ENCODE measurements at regions not wholly inside any gene's neighbourhood (a gene's known extent, or its start where the extent isn't known, plus 50 kb on each side); places are given as distances from the start of the nearest gene placed in this dataset.

- Histone ChIP-seq H3K27ac (ENCODE audit: low read length) (no peak overlapping the region), H3K9me3 (ENCODE audit: insufficient read depth, low read depth, low read length) (no peaks in the 10 kb centered on the region), H3K36me3 (ENCODE audit: insufficient read depth, low read depth, low read length) (no peaks in the 10 kb centered on the region), H3K4me3 (ENCODE audit: low read length) (no peak overlapping the region), H3K27me3 (ENCODE audit: insufficient read depth, low read length) (peaks cover 74% of the 10 kb centered on the region), H3K4me1 (ENCODE audit: insufficient read depth, low read length) (no peaks in the 10 kb centered on the region), H3K9ac (ENCODE audit: low read depth, low read length) (no peak overlapping the region)
Measured at GRCh38 chr22:22811016-22812009, 76.3 kb upstream of the IGLL5 start.

GRCh38 chr22:22812031-22812905 is 75.3 kb upstream of the IGLL5 start:
- Histone ChIP-seq H3K27ac (ENCODE audit: low read length) (no peak overlapping the region), H3K9ac (ENCODE audit: low read depth, low read length) (no peak overlapping the region), H3K9me3 (ENCODE audit: insufficient read depth, low read depth, low read length) (no peaks in the 10 kb centered on the region), H3K4me1 (ENCODE audit: insufficient read depth, low read length) (no peaks in the 10 kb centered on the region), H3K36me3 (ENCODE audit: insufficient read depth, low read depth, low read length) (no peaks in the 10 kb centered on the region), H3K4me3 (ENCODE audit: low read length) (no peak overlapping the region), H3K27me3 (ENCODE audit: insufficient read depth, low read length) (peaks cover 74% of the 10 kb centered on the region)

DNA sequence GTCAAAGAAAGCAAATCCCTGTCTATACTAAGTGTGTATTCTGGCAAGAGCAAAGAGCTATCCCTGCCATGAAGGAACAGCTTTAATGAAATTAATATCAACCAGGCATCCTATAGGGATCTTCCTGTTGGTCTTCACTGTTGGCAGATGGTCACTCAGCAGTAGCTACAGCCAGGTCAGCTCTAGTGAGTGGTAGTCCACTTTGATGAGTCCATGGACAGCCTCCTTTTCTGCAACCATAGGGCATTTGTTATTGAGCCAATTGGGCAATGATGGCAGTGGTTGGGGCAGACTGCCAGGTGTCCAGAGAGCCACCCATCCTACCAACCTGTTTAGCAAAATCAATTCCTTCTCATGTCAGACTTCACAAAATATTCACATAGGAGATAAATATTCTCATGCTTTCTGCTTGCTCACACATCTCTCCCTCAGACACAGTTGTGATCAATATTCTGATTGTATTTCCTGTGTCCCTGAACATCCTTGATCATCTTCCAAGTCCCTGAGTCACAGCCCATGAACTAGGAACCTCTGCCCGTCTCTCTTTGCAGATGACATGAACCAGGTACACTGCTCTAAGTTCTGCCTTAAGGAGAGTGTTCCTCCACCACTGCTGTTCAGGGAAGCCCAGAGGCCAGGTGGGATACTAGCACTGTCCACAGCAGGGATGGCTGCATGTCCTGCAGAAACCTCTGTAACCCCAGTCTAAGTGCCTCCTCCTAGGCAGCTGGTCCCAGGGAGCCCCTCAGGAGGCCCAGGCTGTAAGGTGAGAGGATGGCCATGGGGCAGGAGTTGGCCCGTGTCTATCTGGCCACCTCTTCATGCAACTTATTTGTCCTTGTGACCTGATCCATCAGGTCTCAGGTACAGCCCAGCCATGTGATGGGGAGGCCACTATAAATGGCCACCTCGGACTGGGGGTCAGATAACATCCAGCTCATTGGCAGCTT is 74.2 kb upstream of the IGLL5 start:
- H3K4me3 ChIP-seq (ENCODE audit: low read length), result no peak overlapping the region
- H3K36me3 ChIP-seq (ENCODE audit: insufficient read depth, low read depth, low read length), result no peaks in the 10 kb centered on the region
- no peaks in the 10 kb centered on the region for H3K4me1 ChIP-seq (ENCODE audit: insufficient read depth, low read length)
- H3K27me3 ChIP-seq (ENCODE audit: insufficient read depth, low read length), result peaks cover 78% of the 10 kb centered on the region
- H3K9ac ChIP-seq (ENCODE audit: low read depth, low read length), result no peak overlapping the region
- H3K27ac ChIP-seq (ENCODE audit: low read length), result no peak overlapping the region
- no peaks in the 10 kb centered on the region for H3K9me3 ChIP-seq (ENCODE audit: insufficient read depth, low read depth, low read length)

GRCh38 chr22:22814666-22815396 is 72.8 kb upstream of the IGLL5 start:
- Histone ChIP-seq H3K4me1 (ENCODE audit: insufficient read depth, low read length) (no peaks in the 10 kb centered on the region), H3K36me3 (ENCODE audit: insufficient read depth, low read depth, low read length) (no peaks in the 10 kb centered on the region), H3K27me3 (ENCODE audit: insufficient read depth, low read length) (peaks cover 76% of the 10 kb centered on the region), H3K9ac (ENCODE audit: low read depth, low read length) (no peak overlapping the region), H3K4me3 (ENCODE audit: low read length) (no peak overlapping the region), H3K27ac (ENCODE audit: low read length) (no peak overlapping the region), H3K9me3 (ENCODE audit: insufficient read depth, low read depth, low read length) (no peaks in the 10 kb centered on the region)

GRCh38 chr22:22815397-22816170 is 72.0 kb upstream of the IGLL5 start:
- H3K36me3 ChIP-seq (ENCODE audit: insufficient read depth, low read depth, low read length), result no peaks in the 10 kb centered on the region
- no peaks in the 10 kb centered on the region for H3K9me3 ChIP-seq (ENCODE audit: insufficient read depth, low read depth, low read length)
- peaks cover 78% of the 10 kb centered on the region for H3K27me3 ChIP-seq (ENCODE audit: insufficient read depth, low read length)
- no peak overlapping the region for H3K4me3 ChIP-seq (ENCODE audit: low read length)
- H3K27ac ChIP-seq (ENCODE audit: low read length), result no peak overlapping the region
- H3K9ac ChIP-seq (ENCODE audit: low read depth, low read length), result no peak overlapping the region
- H3K4me1 ChIP-seq (ENCODE audit: insufficient read depth, low read length), result no peaks in the 10 kb centered on the region

DNA sequence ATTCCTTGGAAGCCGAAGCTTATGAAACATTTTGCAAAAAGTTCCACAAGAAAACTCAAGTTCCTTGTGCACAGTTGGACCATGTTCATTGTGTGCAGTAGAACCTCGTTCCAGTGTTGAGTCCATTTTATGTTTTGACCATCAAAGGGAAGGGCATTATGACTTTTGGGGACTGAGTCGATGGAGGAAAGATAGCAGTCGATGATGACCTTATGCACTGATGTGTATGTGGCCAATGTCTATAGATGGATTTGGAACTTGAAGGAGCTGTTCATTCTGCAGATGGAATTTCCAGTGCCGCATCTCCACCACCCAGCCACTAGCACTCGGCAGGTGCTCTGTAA is 71.5 kb upstream of the IGLL5 start:
- Histone ChIP-seq H3K9me3 (ENCODE audit: insufficient read depth, low read depth, low read length) (no peaks in the 10 kb centered on the region), H3K9ac (ENCODE audit: low read depth, low read length) (no peak overlapping the region), H3K4me1 (ENCODE audit: insufficient read depth, low read length) (no peaks in the 10 kb centered on the region), H3K27me3 (ENCODE audit: insufficient read depth, low read length) (peaks cover 82% of the 10 kb centered on the region), H3K36me3 (ENCODE audit: insufficient read depth, low read depth, low read length) (no peaks in the 10 kb centered on the region), H3K27ac (ENCODE audit: low read length) (no peak overlapping the region), H3K4me3 (ENCODE audit: low read length) (no peak overlapping the region)

- H3K4me1 ChIP-seq (ENCODE audit: insufficient read depth, low read length), result no peaks in the 10 kb centered on the region
- no peak overlapping the region for H3K9ac ChIP-seq (ENCODE audit: low read depth, low read length)
- H3K9me3 ChIP-seq (ENCODE audit: insufficient read depth, low read depth, low read length), result no peaks in the 10 kb centered on the region
- no peak overlapping the region for H3K4me3 ChIP-seq (ENCODE audit: low read length)
- H3K27me3 ChIP-seq (ENCODE audit: insufficient read depth, low read length), result peaks cover 90% of the 10 kb centered on the region
- no peaks in the 10 kb centered on the region for H3K36me3 ChIP-seq (ENCODE audit: insufficient read depth, low read depth, low read length)
- no peak overlapping the region for H3K27ac ChIP-seq (ENCODE audit: low read length)
Measured at GRCh38 chr22:22816766-22817410, 70.7 kb upstream of the IGLL5 start.

DNA sequence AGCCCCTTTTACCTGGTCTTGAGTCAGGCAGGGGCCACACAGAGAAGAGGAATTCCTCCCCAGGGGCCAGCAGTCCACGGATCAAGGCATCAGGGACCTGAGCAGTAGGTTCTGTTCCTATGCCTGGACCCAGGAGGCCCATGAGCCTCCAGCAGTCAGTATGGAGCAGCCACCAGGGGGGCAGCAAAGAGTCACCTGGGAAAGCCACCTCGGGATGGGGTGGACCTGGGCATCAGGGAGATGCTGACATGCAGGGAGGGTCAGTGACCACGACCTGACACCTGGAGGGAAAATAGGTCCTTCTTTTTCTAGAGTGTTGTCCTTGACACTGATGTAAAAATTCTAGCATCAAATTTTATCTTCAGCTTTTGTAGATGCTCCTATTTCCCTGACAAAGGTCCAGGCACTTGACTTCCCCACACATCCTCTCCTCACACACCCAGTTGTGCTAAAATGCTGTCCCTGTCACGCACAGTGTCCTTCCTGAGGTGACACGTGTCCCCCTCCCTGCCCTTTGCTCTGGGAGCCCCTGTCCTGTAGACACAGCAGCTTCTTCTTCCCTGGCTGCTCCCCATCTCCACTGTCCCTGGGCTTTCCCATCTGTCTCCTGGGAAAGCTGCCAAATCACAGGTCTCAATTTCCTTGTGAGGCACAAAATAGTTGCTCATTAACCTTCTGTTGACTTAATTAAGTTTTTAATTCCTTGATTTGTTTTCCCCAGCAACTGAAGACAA is 70.0 kb upstream of the IGLL5 start:
- Histone ChIP-seq H3K9ac (ENCODE audit: low read depth, low read length) (no peak overlapping the region), H3K4me3 (ENCODE audit: low read length) (no peak overlapping the region), H3K9me3 (ENCODE audit: insufficient read depth, low read depth, low read length) (no peaks in the 10 kb centered on the region), H3K4me1 (ENCODE audit: insufficient read depth, low read length) (no peaks in the 10 kb centered on the region), H3K36me3 (ENCODE audit: insufficient read depth, low read depth, low read length) (no peaks in the 10 kb centered on the region), H3K27me3 (ENCODE audit: insufficient read depth, low read length) (peaks cover 86% of the 10 kb centered on the region), H3K27ac (ENCODE audit: low read length) (no peak overlapping the region)

- Histone ChIP-seq H3K27me3 (ENCODE audit: insufficient read depth, low read length) (peaks cover 81% of the 10 kb centered on the region), H3K9me3 (ENCODE audit: insufficient read depth, low read depth, low read length) (no peaks in the 10 kb centered on the region), H3K4me1 (ENCODE audit: insufficient read depth, low read length) (no peaks in the 10 kb centered on the region), H3K36me3 (ENCODE audit: insufficient read depth, low read depth, low read length) (no peaks in the 10 kb centered on the region), H3K9ac (ENCODE audit: low read depth, low read length) (no peak overlapping the region), H3K27ac (ENCODE audit: low read length) (no peak overlapping the region), H3K4me3 (ENCODE audit: low read length) (no peak overlapping the region)
Measured at GRCh38 chr22:22818202-22818538, 69.4 kb upstream of the IGLL5 start.

All from iPS-20b (cell line).